GM21528 (cell line): ENCODE measurements at regions not wholly inside any gene's neighbourhood (a gene's known extent, or its start where the extent isn't known, plus 50 kb on each side); places are given as distances from the start of the nearest gene placed in this dataset.
"Not testable (repeated sequence)": the region's sequence is repeated elsewhere in the genome, so short reads cannot be mapped to it uniquely, and the experiment has no call there.

ENCODE experiments used
- ATAC-seq: cut with Tn5 transposase; IDR thresholded peaks from one replicate; pipeline ENCODE4 v1.9.1; 2021; ENCODE audit warnings: mild to moderate bottlenecking, moderate library complexity; ENCODE audit not compliant: unreplicated experiment, low FRiP score

GRCh38 chr3:75303741-75304140, 360.4 kb upstream of the FRG2C start:
- no peak for ATAC-seq

- ATAC-seq, result no peak
Observed at GRCh38 chr3:75305901-75306300, 358.2 kb upstream of the FRG2C start.

- not testable (repeated sequence) for ATAC-seq
Observed at GRCh38 chr3:75311306-75311705, 352.8 kb upstream of the FRG2C start.

GRCh38 chr3:75312469-75312868, 351.7 kb upstream of the FRG2C start:
- not testable (repeated sequence) for ATAC-seq

- not testable (repeated sequence) for ATAC-seq
Observed at GRCh38 chr3:75319776-75320175, 344.4 kb upstream of the FRG2C start.

GRCh38 chr3:75320369-75320768, 343.8 kb upstream of the FRG2C start:
- no peak for ATAC-seq

GRCh38 chr3:75321060-75321459, 343.1 kb upstream of the FRG2C start:
- no peak for ATAC-seq

GRCh38 chr3:75323936-75324335, 340.2 kb upstream of the FRG2C start:
- not testable (repeated sequence) for ATAC-seq

- ATAC-seq, result no peak
Observed at GRCh38 chr3:75325716-75326115, 338.4 kb upstream of the FRG2C start.

- no peak for ATAC-seq
Observed at GRCh38 chr3:75327453-75327852, 336.7 kb upstream of the FRG2C start.

- no peak for ATAC-seq
Observed at GRCh38 chr3:75329476-75330097, 334.5 kb upstream of the FRG2C start.

- ATAC-seq, result not testable (repeated sequence)
Observed at GRCh38 chr3:75330446-75330845, 333.7 kb upstream of the FRG2C start.

- not testable (repeated sequence) for ATAC-seq
Observed at GRCh38 chr3:75332090-75332489, 332.0 kb upstream of the FRG2C start.

GRCh38 chr3:75332794-75333193, 331.3 kb upstream of the FRG2C start:
- ATAC-seq, result no peak

GRCh38 chr3:75334299-75334698, 329.8 kb upstream of the FRG2C start:
- ATAC-seq, result no peak

- ATAC-seq, result no peak
Observed at GRCh38 chr3:75337226-75337900, 326.8 kb upstream of the FRG2C start.

GRCh38 chr3:75338342-75338741, 325.8 kb upstream of the FRG2C start:
- ATAC-seq, result no peak

- ATAC-seq, result no peak
Observed at GRCh38 chr3:75341324-75342067, 322.6 kb upstream of the FRG2C start.

- ATAC-seq, result no peak
Observed at GRCh38 chr3:75342425-75342824, 321.7 kb upstream of the FRG2C start.

GRCh38 chr3:75350536-75350935, 313.6 kb upstream of the FRG2C start:
- ATAC-seq, result not testable (repeated sequence)

GRCh38 chr3:75362086-75362784, 301.9 kb upstream of the FRG2C start:
- not testable (repeated sequence) for ATAC-seq
